HepG2 (cell line): ENCODE measurements at regions not wholly inside any gene's neighbourhood (a gene's known extent, or its start where the extent isn't known, plus 50 kb on each side); places are given as distances from the start of the nearest gene placed in this dataset.
"Not testable (repeated sequence)": the region's sequence is repeated elsewhere in the genome, so short reads cannot be mapped to it uniquely, and the experiment has no call there.

Experiments
- CHD2 ChIP-seq: IDR thresholded peaks from 2 replicates; pipeline ENCODE4 v1.6.1; 2011; ENCODE audit warnings: low read depth, low read length, improper control_type of control experiment
- CTCF ChIP-seq: sonication (generic); formaldehyde crosslinking; IDR thresholded peaks from 2 replicates; pipeline ENCODE4 v1.5.0; 2020; ENCODE audit warnings: mild to moderate bottlenecking, missing genetic modification reagents, moderate library complexity
- GABPA ChIP-seq, 2 experiments: IDR thresholded peaks; 2 replicates each; pipeline ENCODE4 v1.6.1; 2011 to 2016; ENCODE audit warnings: low read depth in 2 of 2, low read length in 1 of 2, missing biosample characterization in 1 of 2, missing genetic modification characterization in 1 of 2
- KAT8 ChIP-seq: IDR thresholded peaks from 2 replicates; pipeline ENCODE4 v1.6.1; 2016; ENCODE audit warnings: missing genetic modification reagents, missing compliant biosample characterization
- U2AF2 ChIP-seq: fragments of 200-400 bp; formaldehyde crosslinking; IDR thresholded peaks from 2 replicates; pipeline ENCODE4 v1.6.1; 2017; ENCODE audit warnings: low read depth, mild to moderate bottlenecking, low read length
- ZNF12 ChIP-seq: sonication (generic); formaldehyde crosslinking; IDR thresholded peaks from 2 replicates; pipeline ENCODE4 v1.5.0; 2020; ENCODE audit warnings: missing genetic modification reagents

- TF ChIP-seq CTCF; ZNF12 (CRISPR knock-in tag); GABPA (IDR thresholded peaks at IDR 0.05; ENCODE audit: low read depth, low read length); GABPA (CRISPR knock-in tag; IDR thresholded peaks at IDR 0.05; ENCODE audit: low read depth); KAT8 (CRISPR knock-in tag); U2AF2; CHD2: not testable (repeated sequence)
Measured at GRCh38 chr2:158885018-158885678, 83.3 kb upstream of the TANC1 start.
